GM23338 (cell line): ENCODE measurements at regions not wholly inside any gene's neighbourhood (a gene's known extent, or its start where the extent isn't known, plus 50 kb on each side); places are given as distances from the start of the nearest gene placed in this dataset.

Source experiments
- ATAC-seq: fragments of 200-7000 bp; cut with Tn5 transposase; 3 replicates; pipeline ENCODE4 v1.9.1; 2020
- DNase-seq: peaks from one replicate; pipeline ENCODE4 v3.0.0-alpha.2; 2015; ENCODE audit warnings: low spot score
- H2AFZ ChIP-seq: fragments of 200-600 bp; sonication (generic); 2 replicates; pipeline ENCODE4 v1.8.0; 2016; ENCODE audit warnings: antibody characterized with exemption, mild to moderate bottlenecking, moderate library complexity
- H3F3A ChIP-seq: fragments of 200-600 bp; sonication (generic); replicated peaks from 2 replicates; pipeline ENCODE4 v1.8.0; 2017; ENCODE audit warnings: antibody characterized with exemption, mixed run types, low read depth
- H3K27ac ChIP-seq: fragments of 200-600 bp; sonication (generic); 2 replicates; pipeline ENCODE4 v1.6.1; 2016; ENCODE audit warnings: low read depth
- H3K27me3 ChIP-seq: fragments of 200-600 bp; sonication (generic); 2 replicates; pipeline ENCODE4 v1.8.0; 2016; ENCODE audit warnings: mild to moderate bottlenecking, mixed run types, moderate library complexity; ENCODE audit not compliant: insufficient read depth
- H3K36me3 ChIP-seq: fragments of 200-600 bp; sonication (generic); 2 replicates; pipeline ENCODE4 v1.8.0; 2016; ENCODE audit warnings: mild to moderate bottlenecking; ENCODE audit not compliant: insufficient read depth
- H3K4me1 ChIP-seq: fragments of 200-600 bp; sonication (generic); 2 replicates; pipeline ENCODE4 v1.8.0; 2016; ENCODE audit warnings: mild to moderate bottlenecking, moderate library complexity; ENCODE audit not compliant: insufficient read depth
- H3K4me2 ChIP-seq: fragments of 200-600 bp; sonication (generic); 2 replicates; pipeline ENCODE4 v1.7.1; 2017; ENCODE audit warnings: mixed run types
- H3K4me3 ChIP-seq: fragments of 200-600 bp; sonication (generic); 2 replicates; pipeline ENCODE4 v1.6.1; 2016; ENCODE audit warnings: mixed run types
- H3K79me2 ChIP-seq: fragments of 200-600 bp; sonication (generic); replicated peaks from 2 replicates; pipeline ENCODE4 v1.8.0; 2017; ENCODE audit warnings: mild to moderate bottlenecking; ENCODE audit not compliant: insufficient read depth
- H3K9me2 ChIP-seq: fragments of 200-600 bp; sonication (generic); 2 replicates; pipeline ENCODE4 v1.8.0; 2017; ENCODE audit not compliant: insufficient read depth
- H4K20me1 ChIP-seq: fragments of 200-600 bp; sonication (generic); replicated peaks from 2 replicates; pipeline ENCODE4 v1.8.0; 2017; ENCODE audit warnings: mild to moderate bottlenecking; ENCODE audit not compliant: insufficient read depth
- H3K27ac Mint-ChIP-seq: 2 replicates; pipeline ENCODE4 v1.8.0; 2020; ENCODE audit warnings: inconsistent platforms, mild to moderate bottlenecking, moderate library complexity, mixed read lengths
- H3K27me3 Mint-ChIP-seq: 3 replicates; pipeline ENCODE4 v1.8.0; 2022; ENCODE audit warnings: low read depth, mild to moderate bottlenecking, moderate library complexity, mixed read lengths, inconsistent platforms; ENCODE audit not compliant: insufficient read depth, poor library complexity
- H3K36me3 Mint-ChIP-seq: 3 replicates; pipeline ENCODE4 v1.8.0; 2021; ENCODE audit warnings: low read depth, mild to moderate bottlenecking, inconsistent platforms, moderate library complexity, mixed read lengths
- H3K4me1 Mint-ChIP-seq: 3 replicates; pipeline ENCODE4 v1.8.0; 2020; ENCODE audit warnings: mild to moderate bottlenecking, inconsistent platforms, mixed read lengths
- H3K4me3 Mint-ChIP-seq: 3 replicates; pipeline ENCODE4 v1.8.0; 2021; ENCODE audit warnings: moderate library complexity, mild to moderate bottlenecking, inconsistent platforms, mixed read lengths
- H3K9me3 Mint-ChIP-seq: 3 replicates; pipeline ENCODE4 v1.8.0; 2020; ENCODE audit warnings: moderate library complexity, mild to moderate bottlenecking, inconsistent platforms, mixed read lengths
- CREB1 ChIP-seq: fragments of 250-450 bp; sonication (Bioruptor Pico); IDR thresholded peaks from 2 replicates; pipeline ENCODE4 v1.5.0; 2020; ENCODE audit warnings: low read depth, mild to moderate bottlenecking, moderate library complexity
- ETS1 ChIP-seq: IDR thresholded peaks from 2 replicates; pipeline ENCODE4 v1.6.1; 2016; ENCODE audit warnings: antibody characterized with exemption
- EZH2 ChIP-seq: fragments of 200-600 bp; sonication (generic); IDR thresholded peaks from one replicate; pipeline ENCODE4 v1.8.0; 2017; ENCODE audit warnings: antibody characterized with exemption, mild to moderate bottlenecking, low read depth; ENCODE audit not compliant: unreplicated experiment
- EZH2phosphoT487 ChIP-seq: fragments of 200-600 bp; sonication (generic); IDR thresholded peaks from one replicate; pipeline ENCODE4 v1.8.1; 2018; ENCODE audit warnings: antibody characterized with exemption; ENCODE audit not compliant: unreplicated experiment
- JUNB ChIP-seq: IDR thresholded peaks from one replicate; pipeline ENCODE4 v1.6.1; 2016; ENCODE audit warnings: antibody characterized with exemption; ENCODE audit not compliant: unreplicated experiment
- NANOG ChIP-seq: IDR thresholded peaks from 2 replicates; pipeline ENCODE4 v1.6.1; 2016; ENCODE audit warnings: antibody characterized with exemption, borderline replicate concordance
- POLR2AphosphoS5 ChIP-seq: IDR thresholded peaks from 2 replicates; pipeline ENCODE4 v1.6.1; 2016; ENCODE audit warnings: antibody characterized with exemption, low read depth
- STAT1 ChIP-seq: IDR thresholded peaks from one replicate; pipeline ENCODE4 v1.6.1; 2016; ENCODE audit warnings: antibody characterized with exemption; ENCODE audit not compliant: unreplicated experiment
- ZNF114 ChIP-seq: fragments of 250-450 bp; sonication (Bioruptor Pico); IDR thresholded peaks from 2 replicates; pipeline ENCODE4 v1.5.0; 2020; ENCODE audit warnings: mild to moderate bottlenecking, moderate library complexity
- ZNF331 ChIP-seq: fragments of 250-450 bp; sonication (Bioruptor Pico); IDR thresholded peaks from 2 replicates; pipeline ENCODE4 v1.5.0; 2020; ENCODE audit warnings: low read depth, mild to moderate bottlenecking, moderate library complexity
- TF ChIP-seq, protein P1 (sequence below): fragments of 250-450 bp; sonication (Bioruptor Pico); IDR thresholded peaks from 2 replicates; pipeline ENCODE4 v1.5.0; 2020; ENCODE audit warnings: mild to moderate bottlenecking, moderate library complexity
- TF ChIP-seq, protein P2 (sequence below): IDR thresholded peaks from one replicate; pipeline ENCODE4 v1.6.1; 2018; ENCODE audit warnings: antibody characterized with exemption; ENCODE audit not compliant: unreplicated experiment

DNA sequence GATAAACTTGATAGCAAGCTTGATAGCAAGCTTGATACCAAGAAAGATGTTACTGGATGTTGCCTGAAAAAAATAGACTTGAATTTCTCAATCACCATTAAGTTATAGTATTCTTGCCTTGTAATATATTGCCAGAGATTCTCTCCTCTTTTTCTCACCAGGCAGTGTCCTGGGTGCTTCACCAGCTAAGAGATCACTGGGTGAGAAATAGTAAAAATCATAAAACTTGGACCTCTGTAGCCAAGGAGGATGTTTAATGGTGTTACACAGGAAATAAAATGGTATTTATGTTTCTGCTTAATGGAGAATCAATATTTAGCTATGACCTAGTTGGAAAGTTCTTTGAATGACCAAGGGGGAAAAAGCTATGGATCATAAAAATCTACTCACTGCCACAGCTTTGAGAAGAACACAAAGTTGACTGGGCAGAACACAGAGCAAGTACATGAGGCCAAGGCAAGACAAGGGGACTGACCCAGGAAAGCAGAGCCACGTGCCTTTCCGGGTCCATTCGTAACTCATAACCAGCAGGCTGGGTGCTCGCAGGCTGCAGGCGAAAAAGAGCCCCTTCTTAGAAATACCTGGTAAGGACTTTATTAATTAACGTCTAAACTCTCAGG, 129.4 kb upstream of the HNMT start:
- TF ChIP-seq ZNF114 (no peak), POLR2AphosphoS5 (no peak), ETS1 (no peak), NANOG (no peak), EZH2phosphoT487 (no peak), EZH2 (no peak), ZNF331 (CRISPR knock-in tag) (no peak), STAT1 (no peak), JUNB (no peak), CREB1 (CRISPR knock-in tag) (no peak)
- TF ChIP-seq, protein P1, sequence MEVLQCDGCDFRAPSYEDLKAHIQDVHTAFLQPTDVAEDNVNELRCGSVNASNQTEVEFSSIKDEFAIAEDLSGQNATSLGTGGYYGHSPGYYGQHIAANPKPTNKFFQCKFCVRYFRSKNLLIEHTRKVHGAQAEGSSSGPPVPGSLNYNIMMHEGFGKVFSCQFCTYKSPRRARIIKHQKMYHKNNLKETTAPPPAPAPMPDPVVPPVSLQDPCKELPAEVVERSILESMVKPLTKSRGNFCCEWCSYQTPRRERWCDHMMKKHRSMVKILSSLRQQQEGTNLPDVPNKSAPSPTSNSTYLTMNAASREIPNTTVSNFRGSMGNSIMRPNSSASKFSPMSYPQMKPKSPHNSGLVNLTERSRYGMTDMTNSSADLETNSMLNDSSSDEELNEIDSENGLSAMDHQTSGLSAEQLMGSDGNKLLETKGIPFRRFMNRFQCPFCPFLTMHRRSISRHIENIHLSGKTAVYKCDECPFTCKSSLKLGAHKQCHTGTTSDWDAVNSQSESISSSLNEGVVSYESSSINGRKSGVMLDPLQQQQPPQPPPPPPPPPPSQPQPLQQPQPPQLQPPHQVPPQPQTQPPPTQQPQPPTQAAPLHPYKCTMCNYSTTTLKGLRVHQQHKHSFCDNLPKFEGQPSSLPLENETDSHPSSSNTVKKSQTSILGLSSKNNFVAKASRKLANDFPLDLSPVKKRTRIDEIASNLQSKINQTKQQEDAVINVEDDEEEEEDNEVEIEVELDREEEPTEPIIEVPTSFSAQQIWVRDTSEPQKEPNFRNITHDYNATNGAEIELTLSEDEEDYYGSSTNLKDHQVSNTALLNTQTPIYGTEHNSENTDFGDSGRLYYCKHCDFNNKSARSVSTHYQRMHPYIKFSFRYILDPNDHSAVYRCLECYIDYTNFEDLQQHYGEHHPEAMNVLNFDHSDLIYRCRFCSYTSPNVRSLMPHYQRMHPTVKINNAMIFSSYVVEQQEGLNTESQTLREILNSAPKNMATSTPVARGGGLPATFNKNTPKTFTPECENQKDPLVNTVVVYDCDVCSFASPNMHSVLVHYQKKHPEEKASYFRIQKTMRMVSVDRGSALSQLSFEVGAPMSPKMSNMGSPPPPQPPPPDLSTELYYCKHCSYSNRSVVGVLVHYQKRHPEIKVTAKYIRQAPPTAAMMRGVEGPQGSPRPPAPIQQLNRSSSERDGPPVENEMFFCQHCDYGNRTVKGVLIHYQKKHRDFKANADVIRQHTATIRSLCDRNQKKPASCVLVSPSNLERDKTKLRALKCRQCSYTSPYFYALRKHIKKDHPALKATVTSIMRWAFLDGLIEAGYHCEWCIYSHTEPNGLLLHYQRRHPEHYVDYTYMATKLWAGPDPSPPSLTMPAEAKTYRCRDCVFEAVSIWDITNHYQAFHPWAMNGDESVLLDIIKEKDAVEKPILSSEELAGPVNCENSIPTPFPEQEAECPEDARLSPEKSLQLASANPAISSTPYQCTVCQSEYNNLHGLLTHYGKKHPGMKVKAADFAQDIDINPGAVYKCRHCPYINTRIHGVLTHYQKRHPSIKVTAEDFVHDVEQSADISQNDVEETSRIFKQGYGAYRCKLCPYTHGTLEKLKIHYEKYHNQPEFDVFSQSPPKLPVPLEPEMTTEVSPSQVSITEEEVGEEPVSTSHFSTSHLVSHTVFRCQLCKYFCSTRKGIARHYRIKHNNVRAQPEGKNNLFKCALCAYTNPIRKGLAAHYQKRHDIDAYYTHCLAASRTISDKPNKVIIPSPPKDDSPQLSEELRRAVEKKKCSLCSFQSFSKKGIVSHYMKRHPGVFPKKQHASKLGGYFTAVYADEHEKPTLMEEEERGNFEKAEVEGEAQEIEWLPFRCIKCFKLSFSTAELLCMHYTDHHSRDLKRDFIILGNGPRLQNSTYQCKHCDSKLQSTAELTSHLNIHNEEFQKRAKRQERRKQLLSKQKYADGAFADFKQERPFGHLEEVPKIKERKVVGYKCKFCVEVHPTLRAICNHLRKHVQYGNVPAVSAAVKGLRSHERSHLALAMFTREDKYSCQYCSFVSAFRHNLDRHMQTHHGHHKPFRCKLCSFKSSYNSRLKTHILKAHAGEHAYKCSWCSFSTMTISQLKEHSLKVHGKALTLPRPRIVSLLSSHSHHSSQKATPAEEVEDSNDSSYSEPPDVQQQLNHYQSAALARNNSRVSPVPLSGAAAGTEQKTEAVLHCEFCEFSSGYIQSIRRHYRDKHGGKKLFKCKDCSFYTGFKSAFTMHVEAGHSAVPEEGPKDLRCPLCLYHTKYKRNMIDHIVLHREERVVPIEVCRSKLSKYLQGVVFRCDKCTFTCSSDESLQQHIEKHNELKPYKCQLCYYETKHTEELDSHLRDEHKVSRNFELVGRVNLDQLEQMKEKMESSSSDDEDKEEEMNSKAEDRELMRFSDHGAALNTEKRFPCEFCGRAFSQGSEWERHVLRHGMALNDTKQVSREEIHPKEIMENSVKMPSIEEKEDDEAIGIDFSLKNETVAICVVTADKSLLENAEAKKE (CRISPR knock-in tag) = no peak
- TF ChIP-seq, protein P2, sequence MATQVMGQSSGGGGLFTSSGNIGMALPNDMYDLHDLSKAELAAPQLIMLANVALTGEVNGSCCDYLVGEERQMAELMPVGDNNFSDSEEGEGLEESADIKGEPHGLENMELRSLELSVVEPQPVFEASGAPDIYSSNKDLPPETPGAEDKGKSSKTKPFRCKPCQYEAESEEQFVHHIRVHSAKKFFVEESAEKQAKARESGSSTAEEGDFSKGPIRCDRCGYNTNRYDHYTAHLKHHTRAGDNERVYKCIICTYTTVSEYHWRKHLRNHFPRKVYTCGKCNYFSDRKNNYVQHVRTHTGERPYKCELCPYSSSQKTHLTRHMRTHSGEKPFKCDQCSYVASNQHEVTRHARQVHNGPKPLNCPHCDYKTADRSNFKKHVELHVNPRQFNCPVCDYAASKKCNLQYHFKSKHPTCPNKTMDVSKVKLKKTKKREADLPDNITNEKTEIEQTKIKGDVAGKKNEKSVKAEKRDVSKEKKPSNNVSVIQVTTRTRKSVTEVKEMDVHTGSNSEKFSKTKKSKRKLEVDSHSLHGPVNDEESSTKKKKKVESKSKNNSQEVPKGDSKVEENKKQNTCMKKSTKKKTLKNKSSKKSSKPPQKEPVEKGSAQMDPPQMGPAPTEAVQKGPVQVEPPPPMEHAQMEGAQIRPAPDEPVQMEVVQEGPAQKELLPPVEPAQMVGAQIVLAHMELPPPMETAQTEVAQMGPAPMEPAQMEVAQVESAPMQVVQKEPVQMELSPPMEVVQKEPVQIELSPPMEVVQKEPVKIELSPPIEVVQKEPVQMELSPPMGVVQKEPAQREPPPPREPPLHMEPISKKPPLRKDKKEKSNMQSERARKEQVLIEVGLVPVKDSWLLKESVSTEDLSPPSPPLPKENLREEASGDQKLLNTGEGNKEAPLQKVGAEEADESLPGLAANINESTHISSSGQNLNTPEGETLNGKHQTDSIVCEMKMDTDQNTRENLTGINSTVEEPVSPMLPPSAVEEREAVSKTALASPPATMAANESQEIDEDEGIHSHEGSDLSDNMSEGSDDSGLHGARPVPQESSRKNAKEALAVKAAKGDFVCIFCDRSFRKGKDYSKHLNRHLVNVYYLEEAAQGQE = no peak
- H3K9me3 Mint-ChIP-seq = no peaks in the 10 kb centered on the region
- no peak overlapping the region for H3K4me2 ChIP-seq
- H3K27ac ChIP-seq = no peak overlapping the region
- peak overlapping the region; percentile 43; the same call in 1 of the 2 replicates for H2AFZ ChIP-seq
- H3K27me3 Mint-ChIP-seq = peaks cover 2% of the 10 kb centered on the region
- H3K9me2 ChIP-seq = no peaks in the 10 kb centered on the region
- H3K4me1 ChIP-seq = no peaks in the 10 kb centered on the region; the same call in 1 of the 2 replicates
- H3K79me2 ChIP-seq = no peaks in the 10 kb centered on the region
- H3K4me3 Mint-ChIP-seq = no peak overlapping the region
- no peak for DNase-seq
- H3K27ac Mint-ChIP-seq = no peak overlapping the region
- no peaks in the 10 kb centered on the region for H3K36me3 ChIP-seq
- H3K27me3 ChIP-seq = no peaks in the 10 kb centered on the region
- H3K4me3 ChIP-seq = no peak overlapping the region
- ATAC-seq = no peak
- no peaks in the 10 kb centered on the region for H3K36me3 Mint-ChIP-seq
- H4K20me1 ChIP-seq = no peaks in the 10 kb centered on the region; the same call in 1 of the 2 replicates
- H3K4me1 Mint-ChIP-seq = peaks cover 17% of the 10 kb centered on the region
- no peaks in the 10 kb centered on the region for H3F3A ChIP-seq
